Activated CD8-positive, alpha-beta memory T cell treated with anti-CD3 and anti-CD28 coated beads, Interleukin-2, amount 50 U/mL, for 4 hours (primary cell): ENCODE measurements at regions not wholly inside any gene's neighbourhood (a gene's known extent, or its start where the extent isn't known, plus 50 kb on each side); places are given as distances from the start of the nearest gene placed in this dataset.
"Not testable (repeated sequence)": the region's sequence is repeated elsewhere in the genome, so short reads cannot be mapped to it uniquely, and the experiment has no call there.

ENCODE experiments used
- DNase-seq: peaks from one replicate; pipeline ENCODE4 v3.0.0-alpha.2; 2020

DNA sequence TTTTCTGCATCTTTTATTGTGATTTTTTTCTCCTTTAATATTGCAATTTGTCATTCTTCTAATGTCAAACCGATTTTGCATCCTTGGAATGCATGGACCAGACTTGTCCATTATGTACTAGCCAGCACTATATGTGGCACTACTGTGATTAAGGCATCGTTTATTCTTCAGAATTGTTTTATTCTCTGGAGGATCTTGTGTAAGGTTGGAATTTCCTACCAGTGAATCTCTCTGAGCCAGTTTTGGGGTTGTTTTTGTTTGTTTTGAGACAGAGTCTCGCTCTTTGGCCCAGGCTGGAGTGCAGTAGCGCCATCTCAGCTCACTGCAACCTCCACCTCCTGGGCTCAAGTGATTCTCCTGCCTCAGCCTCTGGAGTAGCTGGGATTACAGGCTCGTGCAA is 58.5 kb downstream of the IGLL5 start:
- DNase-seq, result no peak

DNA sequence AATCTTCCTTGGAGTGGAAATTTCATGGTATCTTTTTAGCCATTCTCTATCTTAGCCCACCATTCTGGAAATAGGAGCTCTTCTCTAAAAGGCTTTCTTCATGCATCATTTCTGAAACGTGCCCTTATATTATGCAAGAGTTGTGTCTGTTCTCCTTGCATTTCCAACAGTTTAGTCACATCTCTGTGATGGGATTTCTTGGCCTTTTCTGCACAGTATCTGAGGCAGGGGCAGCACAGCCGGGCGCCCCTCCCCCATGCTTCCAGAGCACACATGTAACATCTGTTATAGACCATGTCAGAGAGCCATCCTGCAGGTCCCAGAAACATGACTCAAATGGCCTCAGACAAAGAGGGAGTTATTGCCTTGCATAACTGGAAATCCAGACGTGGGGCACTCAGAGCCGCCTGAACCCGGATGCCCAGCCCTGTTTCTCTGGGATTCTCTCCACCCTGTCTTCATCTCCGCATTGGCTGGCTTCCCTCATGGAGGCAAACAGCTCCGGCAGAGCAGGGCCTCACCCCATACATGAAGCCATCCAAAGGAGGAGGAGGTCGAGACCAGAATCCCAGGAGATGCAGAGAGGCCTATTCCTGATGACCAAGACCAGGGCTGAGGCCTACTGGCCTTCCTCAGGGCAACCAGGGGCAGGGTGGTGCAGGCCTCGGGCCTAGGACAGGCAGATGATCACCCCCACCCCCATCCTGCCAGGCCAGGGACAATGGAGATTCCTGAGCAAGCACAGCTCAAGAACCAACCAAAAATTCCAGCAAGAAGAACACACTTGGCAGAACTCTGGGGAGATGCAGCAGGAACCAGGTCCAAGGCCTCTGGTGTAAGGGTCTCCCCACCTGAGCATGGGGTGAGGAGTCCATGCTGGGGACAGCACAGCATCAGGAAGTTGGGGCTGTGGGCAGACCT is 61.3 kb downstream of the IGLL5 start:
- no peak for DNase-seq

GRCh38 chr22:22949953-22950352 is 62.3 kb downstream of the IGLL5 start:
- DNase-seq, result no peak

DNA sequence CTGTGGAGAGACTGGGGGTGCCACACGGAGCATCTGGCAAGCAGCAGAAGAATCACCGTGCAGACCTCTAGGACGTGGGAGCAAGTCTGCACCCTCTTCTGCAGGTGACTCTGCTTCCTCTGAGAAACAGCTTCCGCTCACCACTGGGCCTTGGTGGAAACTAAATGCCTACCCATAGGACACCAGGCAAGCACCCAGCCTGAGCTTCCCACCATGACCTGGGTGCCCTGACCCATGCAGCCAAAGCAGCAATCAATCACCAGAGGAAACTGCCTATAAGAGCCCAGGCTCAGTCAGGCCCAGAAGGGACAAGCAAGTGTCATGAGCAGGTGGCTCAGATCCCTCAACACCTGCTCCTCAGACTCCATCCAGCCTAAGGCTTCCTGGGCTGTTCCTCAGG is 63.4 kb downstream of the IGLL5 start:
- no peak for DNase-seq

GRCh38 chr22:22952531-22953280 is 65.1 kb downstream of the IGLL5 start:
- no peak for DNase-seq

DNA sequence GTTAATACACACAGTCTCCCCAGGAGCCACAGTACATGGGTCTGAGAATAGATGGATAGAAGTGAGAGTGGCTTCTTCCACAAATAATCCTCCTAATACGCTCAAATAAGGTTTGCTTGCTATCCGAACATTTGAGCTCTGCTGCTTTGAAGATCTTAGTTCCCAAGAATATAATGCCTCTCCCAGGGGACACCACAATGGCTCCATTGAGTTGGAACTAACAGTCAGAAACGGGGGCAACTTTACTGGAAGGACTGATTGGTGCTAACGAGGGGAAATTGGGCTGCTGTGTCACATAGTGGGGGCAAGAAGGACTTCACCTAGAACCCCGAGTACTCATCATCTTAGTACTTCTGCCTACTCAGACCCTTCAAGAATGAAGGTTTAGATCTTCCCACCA is 66.2 kb downstream of the IGLL5 start:
- no peak for DNase-seq

DNA sequence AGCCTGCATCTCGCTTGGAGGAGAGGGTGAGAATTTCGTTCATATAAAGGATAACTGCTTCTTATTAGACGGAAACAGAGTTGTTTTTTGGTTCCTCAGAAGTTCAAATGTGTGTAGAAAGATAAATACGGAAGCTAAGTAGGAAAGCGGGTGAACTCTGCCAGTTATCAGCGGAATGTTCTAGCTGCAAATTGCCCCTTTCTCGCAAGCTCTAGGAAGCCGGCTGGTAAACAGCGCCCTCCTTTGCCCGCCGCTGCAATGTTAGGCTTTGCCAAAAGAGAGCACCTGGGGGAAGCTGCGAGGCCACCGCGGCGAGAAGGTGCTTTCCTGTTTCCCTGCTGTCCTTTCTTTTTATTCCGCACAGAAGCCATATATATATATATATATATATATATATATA is 67.0 kb downstream of the IGLL5 start:
- DNase-seq, result no peak

- no peak for DNase-seq
Measured at GRCh38 chr22:22955276-22955798, 67.7 kb downstream of the IGLL5 start.

DNA sequence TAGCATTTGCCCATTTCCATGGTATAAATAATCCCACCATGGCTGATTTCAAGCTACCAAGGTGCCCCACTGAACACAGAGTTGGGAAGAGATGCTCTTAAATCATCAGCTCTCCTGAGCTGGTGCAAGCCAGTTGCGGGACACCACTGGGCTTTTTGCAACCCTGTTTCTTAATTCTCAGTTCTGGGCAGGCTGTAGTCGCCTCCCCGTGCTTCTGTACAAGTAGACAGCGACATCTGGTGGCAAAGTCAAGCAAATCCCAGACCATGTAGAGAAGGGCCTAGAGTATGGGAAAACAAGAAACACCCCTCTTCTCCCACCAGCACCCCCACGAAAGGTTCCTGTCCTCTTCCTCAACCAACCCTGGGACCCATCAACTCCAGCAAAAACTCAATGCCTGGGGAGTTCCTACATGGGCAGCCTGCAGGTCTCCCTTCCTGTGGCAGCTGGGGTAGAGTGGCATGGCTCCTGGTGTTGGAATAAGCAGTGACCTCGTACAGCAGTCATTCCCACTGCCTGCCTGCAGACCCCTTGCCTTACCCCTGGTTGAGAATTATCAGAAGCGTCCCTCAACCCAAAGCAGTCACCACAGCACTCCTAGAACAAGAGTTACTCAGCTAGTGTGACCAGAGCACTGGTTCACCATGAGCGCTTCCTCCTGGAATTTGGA is 68.4 kb downstream of the IGLL5 start:
- peak; percentile 63 for DNase-seq

GRCh38 chr22:22957090-22957489 is 69.5 kb downstream of the IGLL5 start:
- DNase-seq, result no peak

GRCh38 chr22:22958621-22959020 is 71.0 kb downstream of the IGLL5 start:
- DNase-seq, result no peak

- DNase-seq, result peak; percentile 81
Measured at GRCh38 chr22:22959147-22959827, 71.7 kb downstream of the IGLL5 start.

- no peak for DNase-seq
Measured at GRCh38 chr22:22960307-22960706, 72.7 kb downstream of the IGLL5 start.

DNA sequence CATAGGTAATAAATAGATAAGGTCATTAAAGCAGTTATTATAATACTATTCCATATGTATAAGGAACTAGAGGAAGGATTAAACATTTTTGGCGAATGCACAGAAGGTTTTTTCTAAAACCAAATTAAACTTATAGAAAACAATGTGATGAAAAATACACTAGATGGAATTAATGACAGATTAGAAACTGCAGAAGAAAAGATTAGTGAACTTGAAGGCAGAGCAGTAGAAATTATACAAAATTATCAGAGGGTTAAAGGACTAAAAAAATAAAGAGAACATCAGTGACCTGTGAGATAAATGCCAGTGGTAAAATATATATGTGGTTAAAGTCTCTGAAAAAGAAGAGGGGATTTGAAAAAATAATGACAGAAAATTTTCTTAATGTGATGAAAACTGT is 74.0 kb downstream of the IGLL5 start:
- no peak for DNase-seq

DNA sequence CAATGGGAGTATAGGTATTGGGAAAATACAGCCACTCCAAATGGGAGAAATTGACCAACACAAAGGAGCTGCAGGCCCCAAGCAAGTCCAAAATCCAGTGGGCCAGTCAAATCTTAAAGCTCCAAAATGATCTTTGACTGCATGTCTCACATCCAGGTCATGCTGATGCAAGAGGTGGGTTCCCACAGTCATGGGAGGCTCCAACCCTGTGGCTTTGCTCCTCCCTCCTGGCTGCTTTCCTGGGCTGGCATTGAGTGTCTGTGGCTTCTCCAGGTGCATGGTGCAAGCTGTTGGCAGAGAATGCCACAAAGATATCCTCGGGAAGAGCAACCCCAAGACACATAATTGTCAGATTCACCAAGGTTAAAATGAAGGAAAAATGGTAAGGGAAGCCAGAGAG is 80.8 kb downstream of the IGLL5 start:
- DNase-seq, result no peak

GRCh38 chr22:22972605-22973004 is 85.0 kb downstream of the IGLL5 start:
- DNase-seq, result not testable (repeated sequence)

DNA sequence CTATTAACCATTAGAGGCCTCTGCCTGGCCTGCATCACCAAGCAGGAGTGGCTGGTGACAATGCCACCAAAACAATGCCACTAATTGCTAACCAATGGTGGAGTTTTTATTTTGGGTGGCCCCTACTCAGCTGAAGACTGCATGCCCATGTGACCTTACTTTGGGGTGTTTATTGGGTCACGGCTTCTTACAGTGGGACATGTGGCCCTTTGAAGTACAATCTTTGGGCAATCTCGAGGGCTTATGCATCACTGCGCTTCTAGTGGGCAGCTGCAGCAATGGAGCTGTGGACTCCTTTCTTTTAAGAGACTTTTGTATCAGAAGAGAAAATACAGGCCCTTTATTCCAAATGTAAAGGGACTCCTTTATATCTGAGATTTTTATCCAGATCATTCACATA is 85.7 kb downstream of the IGLL5 start:
- DNase-seq, result no peak

GRCh38 chr22:22974156-22974555 is 86.5 kb downstream of the IGLL5 start:
- no peak for DNase-seq

- no peak for DNase-seq
Measured at GRCh38 chr22:22974795-22975580, 87.4 kb downstream of the IGLL5 start.

- DNase-seq, result no peak
Measured at GRCh38 chr22:22976033-22976922, 88.7 kb downstream of the IGLL5 start.
